OCI-LY3 (cell line): ENCODE measurements at regions not wholly inside any gene's neighbourhood (a gene's known extent, or its start where the extent isn't known, plus 50 kb on each side); places are given as distances from the start of the nearest gene placed in this dataset.

Experiments
- EZH2phosphoT487 ChIP-seq: fragments of 200-600 bp; shearing (Covaris generic); IDR thresholded peaks from 2 replicates; pipeline ENCODE4 v1.6.1; 2018; ENCODE audit warnings: antibody characterized with exemption, mixed run types, low read depth
- TF ChIP-seq, protein P1 (sequence below): fragments of 200-600, 300-600 bp; sonication (generic); IDR thresholded peaks from 2 replicates; pipeline ENCODE4 v1.5.1; 2014; ENCODE audit warnings: antibody characterized with exemption, low read length, low read depth

DNA sequence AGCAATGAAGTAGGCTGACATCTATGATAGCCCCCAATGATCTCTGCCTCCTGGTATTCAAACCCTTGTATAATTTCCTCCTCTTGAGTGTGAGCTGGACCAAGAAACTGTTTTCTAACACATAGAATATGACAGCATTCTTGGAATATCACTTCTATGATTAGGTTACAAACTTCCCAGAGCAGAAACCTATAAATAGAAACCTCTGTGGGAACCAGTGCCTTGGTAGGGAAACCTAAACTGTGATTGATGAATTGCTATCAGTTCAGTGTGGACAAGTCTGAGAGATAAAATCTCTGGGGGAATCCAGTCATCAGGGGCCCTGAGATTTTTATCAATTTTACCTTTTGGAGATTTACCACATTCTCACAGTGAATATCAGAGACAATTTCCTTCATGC lies 756.5 kb upstream of the AGA start:
- TF ChIP-seq, protein P1, sequence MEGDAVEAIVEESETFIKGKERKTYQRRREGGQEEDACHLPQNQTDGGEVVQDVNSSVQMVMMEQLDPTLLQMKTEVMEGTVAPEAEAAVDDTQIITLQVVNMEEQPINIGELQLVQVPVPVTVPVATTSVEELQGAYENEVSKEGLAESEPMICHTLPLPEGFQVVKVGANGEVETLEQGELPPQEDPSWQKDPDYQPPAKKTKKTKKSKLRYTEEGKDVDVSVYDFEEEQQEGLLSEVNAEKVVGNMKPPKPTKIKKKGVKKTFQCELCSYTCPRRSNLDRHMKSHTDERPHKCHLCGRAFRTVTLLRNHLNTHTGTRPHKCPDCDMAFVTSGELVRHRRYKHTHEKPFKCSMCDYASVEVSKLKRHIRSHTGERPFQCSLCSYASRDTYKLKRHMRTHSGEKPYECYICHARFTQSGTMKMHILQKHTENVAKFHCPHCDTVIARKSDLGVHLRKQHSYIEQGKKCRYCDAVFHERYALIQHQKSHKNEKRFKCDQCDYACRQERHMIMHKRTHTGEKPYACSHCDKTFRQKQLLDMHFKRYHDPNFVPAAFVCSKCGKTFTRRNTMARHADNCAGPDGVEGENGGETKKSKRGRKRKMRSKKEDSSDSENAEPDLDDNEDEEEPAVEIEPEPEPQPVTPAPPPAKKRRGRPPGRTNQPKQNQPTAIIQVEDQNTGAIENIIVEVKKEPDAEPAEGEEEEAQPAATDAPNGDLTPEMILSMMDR: no peak
- no peak for TF ChIP-seq EZH2phosphoT487
